SK-N-MC (cell line): ENCODE measurements at regions not wholly inside any gene's neighbourhood (a gene's known extent, or its start where the extent isn't known, plus 50 kb on each side); places are given as distances from the start of the nearest gene placed in this dataset.

Experiments
- DNase-seq: peaks from one replicate; pipeline ENCODE4 v3.0.0-alpha.2; 2011; ENCODE audit warnings: low read depth, low spot score
- H3K27ac ChIP-seq: fragments of 200-600 bp; sonication (generic); 2 replicates; pipeline ENCODE4 v1.5.1; 2016; ENCODE audit warnings: mixed run types
- H3K36me3 ChIP-seq: fragments of 200-600 bp; sonication (generic); 2 replicates; pipeline ENCODE4 v1.6.1; 2017; ENCODE audit warnings: antibody characterized with exemption, low read length, mixed read lengths; ENCODE audit not compliant: insufficient read depth
- H3K4me3 ChIP-seq: fragments of 200-600 bp; sonication (generic); 2 replicates; pipeline ENCODE4 v1.5.1; 2016
- H3K9ac ChIP-seq: fragments of 200-600 bp; sonication (generic); 2 replicates; pipeline ENCODE4 v1.8.0; 2017; ENCODE audit warnings: mixed run types, mixed read lengths; ENCODE audit not compliant: insufficient read length
- H3K9me3 ChIP-seq: fragments of 200-600 bp; sonication (generic); 2 replicates; pipeline ENCODE4 v1.6.1; 2017; ENCODE audit warnings: low read depth, mild to moderate bottlenecking, antibody characterized with exemption, low read length, moderate library complexity, mixed read lengths
- EZH2 ChIP-seq: fragments of 200-600 bp; sonication (generic); IDR thresholded peaks from one replicate; pipeline ENCODE4 v1.6.1; 2017; ENCODE audit warnings: antibody characterized with exemption
- FOXP2 ChIP-seq: optimal IDR thresholded peaks from 2 replicates; pipeline ENCODE3; 2011; ENCODE audit warnings: mild to moderate bottlenecking, moderate library complexity; ENCODE audit not compliant: insufficient read depth; ENCODE audit errors: extremely low read length, control extremely low read depth
- POLR2AphosphoS5 ChIP-seq: IDR thresholded peaks from 2 replicates; pipeline ENCODE4 v1.6.1; 2012; ENCODE audit warnings: mild to moderate bottlenecking, low read depth, low read length, borderline replicate concordance

DNA sequence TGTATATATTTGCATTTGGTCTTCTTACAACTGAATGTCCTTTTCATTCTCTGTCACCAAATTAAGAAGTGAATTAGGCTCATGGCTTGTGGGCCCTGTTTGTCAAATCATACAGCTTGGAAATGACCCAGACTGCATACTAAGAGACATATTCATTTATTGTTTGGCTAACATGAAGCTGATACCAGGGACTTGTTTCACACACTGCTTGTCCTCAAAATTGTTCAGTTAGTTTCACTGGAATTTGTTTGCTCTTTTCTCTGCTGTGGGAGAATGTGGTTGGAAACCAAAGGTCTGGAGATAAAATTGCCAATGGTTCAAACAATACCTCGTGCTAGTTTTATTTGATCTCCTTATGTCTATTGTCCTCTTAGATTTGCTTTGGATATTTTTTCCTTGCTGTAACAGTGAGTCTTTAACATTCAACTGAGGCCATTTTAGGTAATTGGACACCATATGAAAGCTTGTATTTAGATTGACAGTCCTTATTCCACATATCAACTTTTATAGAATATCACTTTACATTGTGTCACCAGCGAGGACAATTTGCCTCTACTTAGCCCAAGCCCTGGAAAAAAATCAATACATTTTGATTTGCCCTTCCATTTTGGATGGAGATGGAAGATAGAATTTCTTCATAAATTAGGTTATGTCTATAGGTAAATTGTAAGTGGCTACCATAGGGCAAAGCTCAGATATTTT is 144.3 kb upstream of the MTAP start:
- Histone ChIP-seq H3K4me3 (no peak overlapping the region), H3K36me3 (no peaks in the 10 kb centered on the region), H3K9me3 (no peaks in the 10 kb centered on the region; the same call in 1 of the 2 replicates), H3K9ac (no peak overlapping the region), H3K27ac (no peak overlapping the region)
- TF ChIP-seq EZH2, result no peak
- no peak for TF ChIP-seq POLR2AphosphoS5
- TF ChIP-seq FOXP2, result no peak
- no peak for DNase-seq

DNA sequence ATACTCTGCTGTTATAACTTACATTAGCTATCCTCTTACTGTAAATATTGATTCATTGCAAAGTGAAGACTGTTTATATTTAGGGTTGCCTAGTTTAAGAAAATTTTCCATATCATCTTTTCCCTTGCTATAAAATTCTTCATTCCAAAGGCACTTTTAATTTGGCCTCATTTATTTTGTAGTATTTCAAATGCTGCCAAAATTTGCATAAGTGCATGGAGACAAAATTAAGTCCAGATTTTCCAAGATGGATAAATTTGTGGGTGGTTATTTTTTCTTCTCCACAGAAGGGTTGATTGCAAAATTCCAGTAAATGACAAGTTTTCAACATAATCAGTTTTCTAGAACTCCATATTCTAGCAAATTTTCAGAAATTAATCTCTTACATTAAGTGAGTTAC is 141.5 kb upstream of the MTAP start:
- H3K4me3 ChIP-seq, result no peak overlapping the region
- peak; percentile 20 for DNase-seq
- no peaks in the 10 kb centered on the region for H3K36me3 ChIP-seq
- TF ChIP-seq POLR2AphosphoS5 (no peak), FOXP2 (no peak), EZH2 (no peak)
- peak overlapping the region; percentile 61; the same call in 1 of the 2 replicates for H3K27ac ChIP-seq
- H3K9me3 ChIP-seq, result no peaks in the 10 kb centered on the region; the same call in 1 of the 2 replicates
- no peak overlapping the region for H3K9ac ChIP-seq

DNA sequence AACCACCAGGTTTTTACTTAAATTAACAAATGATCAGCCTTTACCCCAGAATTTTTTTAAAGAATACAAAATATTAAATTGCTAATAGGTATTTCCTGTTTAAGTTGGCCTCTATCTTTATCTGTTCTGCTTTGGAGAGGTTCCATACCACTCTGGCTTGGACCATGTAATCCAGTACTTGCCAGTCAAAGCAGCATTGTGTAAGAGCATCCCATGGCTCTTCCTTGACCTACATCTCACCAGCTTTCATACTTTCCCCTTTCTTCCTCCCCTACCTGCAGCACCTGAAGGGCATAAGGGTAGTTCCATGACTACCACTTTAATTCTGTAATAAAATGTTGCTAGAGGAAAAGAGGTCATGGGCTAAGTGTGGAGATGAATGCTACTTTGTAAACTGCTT is 140.8 kb upstream of the MTAP start:
- H3K4me3 ChIP-seq, result no peak overlapping the region
- H3K9me3 ChIP-seq, result no peaks in the 10 kb centered on the region; the same call in 1 of the 2 replicates
- no peak for DNase-seq
- TF ChIP-seq POLR2AphosphoS5 (no peak), EZH2 (no peak), FOXP2 (no peak)
- peak overlapping the region; percentile 61; the same call in 1 of the 2 replicates for H3K27ac ChIP-seq
- no peaks in the 10 kb centered on the region for H3K36me3 ChIP-seq
- no peak overlapping the region for H3K9ac ChIP-seq

DNA sequence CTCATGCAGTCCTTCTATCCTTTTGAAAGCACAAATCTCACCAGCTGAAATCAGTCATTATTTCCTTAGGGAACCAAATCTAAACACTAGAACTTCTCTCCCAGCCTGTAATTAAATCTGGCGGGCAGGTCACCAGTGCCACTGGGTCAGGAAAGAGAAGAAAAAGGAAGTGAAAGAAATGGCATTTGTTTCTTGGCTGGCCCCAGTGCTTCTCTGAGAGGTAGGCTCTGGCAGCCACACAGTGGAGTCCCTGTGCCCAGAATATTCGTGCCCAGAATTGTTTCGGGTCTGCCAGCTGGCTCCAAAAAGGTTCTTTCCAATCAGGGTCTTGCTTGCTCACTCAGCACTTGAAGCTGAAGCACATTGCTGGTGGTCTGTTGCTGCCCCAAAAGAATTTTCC is 133.9 kb upstream of the MTAP start:
- no peak for DNase-seq
- Histone ChIP-seq H3K9ac (no peak overlapping the region), H3K4me3 (no peak overlapping the region), H3K27ac (no peak overlapping the region), H3K9me3 (no peaks in the 10 kb centered on the region), H3K36me3 (no peaks in the 10 kb centered on the region)
- TF ChIP-seq EZH2 (no peak), FOXP2 (no peak), POLR2AphosphoS5 (no peak)

DNA sequence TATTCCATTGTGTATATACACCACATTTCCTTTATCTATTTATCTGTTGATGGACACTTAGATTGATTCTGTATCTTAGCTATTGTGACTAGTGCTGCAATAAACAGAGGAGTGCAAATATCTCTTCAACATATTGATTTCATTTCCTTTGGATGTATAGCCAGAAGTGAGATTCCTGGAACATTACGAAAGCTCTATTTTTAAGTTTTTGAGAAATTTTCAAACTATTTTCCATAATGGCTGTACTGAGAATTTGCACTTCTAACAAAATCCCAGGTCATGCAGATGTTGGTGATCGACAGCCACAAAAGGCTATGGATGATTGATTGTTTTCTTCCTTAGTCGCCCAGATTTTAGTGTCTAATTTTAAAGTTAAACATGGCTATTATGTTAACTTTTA is 132.7 kb upstream of the MTAP start:
- no peak for TF ChIP-seq FOXP2
- TF ChIP-seq POLR2AphosphoS5, result no peak
- Histone ChIP-seq H3K4me3 (no peak overlapping the region), H3K27ac (no peak overlapping the region), H3K9ac (no peak overlapping the region), H3K9me3 (no peaks in the 10 kb centered on the region), H3K36me3 (no peaks in the 10 kb centered on the region)
- DNase-seq, result no peak

DNA sequence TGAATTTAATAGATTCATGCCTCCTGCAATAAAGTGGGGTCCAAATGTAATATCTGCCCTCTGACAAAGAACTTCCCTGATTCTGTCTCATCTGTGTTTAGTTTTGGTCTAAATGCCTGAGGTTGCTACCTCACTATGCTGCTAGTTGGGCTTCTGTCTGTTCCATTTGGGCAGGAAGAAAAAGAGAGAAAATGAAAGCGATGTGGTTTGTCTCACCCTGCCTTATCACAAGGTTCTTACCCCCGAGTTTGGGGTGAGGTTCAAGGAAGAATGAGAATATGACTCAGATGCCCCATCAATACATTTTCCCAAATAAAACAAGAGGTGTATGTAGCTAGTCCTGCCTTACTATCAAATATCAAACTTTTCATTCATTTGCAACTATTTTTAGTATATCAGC is 132.1 kb upstream of the MTAP start:
- no peak for DNase-seq
- H3K4me3 ChIP-seq, result no peak overlapping the region
- no peaks in the 10 kb centered on the region for H3K9me3 ChIP-seq
- no peak overlapping the region for H3K27ac ChIP-seq
- no peaks in the 10 kb centered on the region for H3K36me3 ChIP-seq
- H3K9ac ChIP-seq, result no peak overlapping the region
- TF ChIP-seq FOXP2 (no peak), POLR2AphosphoS5 (no peak), EZH2 (no peak)

DNA sequence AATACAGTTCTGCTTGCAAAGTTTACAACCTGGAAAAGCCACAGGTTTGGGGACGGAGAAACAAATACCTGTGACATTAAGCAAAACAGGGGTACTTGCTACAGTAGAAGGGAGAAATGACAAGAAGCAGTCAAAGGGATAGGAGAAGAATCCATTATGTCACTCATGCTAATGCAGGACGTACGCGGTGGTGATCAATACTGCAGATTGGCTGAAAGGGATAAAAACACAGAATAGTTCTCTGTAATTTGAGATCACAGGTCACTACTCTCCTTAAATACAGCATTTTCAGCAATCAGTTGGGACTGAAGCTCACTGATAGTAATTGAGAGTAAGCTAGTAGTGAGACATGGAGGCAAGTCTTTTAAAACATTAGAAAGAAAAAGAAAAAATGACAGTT is 130.3 kb upstream of the MTAP start:
- Histone ChIP-seq H3K9me3 (no peaks in the 10 kb centered on the region), H3K9ac (no peak overlapping the region), H3K4me3 (no peak overlapping the region), H3K36me3 (no peaks in the 10 kb centered on the region), H3K27ac (no peak overlapping the region)
- no peak for TF ChIP-seq FOXP2
- no peak for TF ChIP-seq EZH2
- no peak for TF ChIP-seq POLR2AphosphoS5
- DNase-seq, result no peak

DNA sequence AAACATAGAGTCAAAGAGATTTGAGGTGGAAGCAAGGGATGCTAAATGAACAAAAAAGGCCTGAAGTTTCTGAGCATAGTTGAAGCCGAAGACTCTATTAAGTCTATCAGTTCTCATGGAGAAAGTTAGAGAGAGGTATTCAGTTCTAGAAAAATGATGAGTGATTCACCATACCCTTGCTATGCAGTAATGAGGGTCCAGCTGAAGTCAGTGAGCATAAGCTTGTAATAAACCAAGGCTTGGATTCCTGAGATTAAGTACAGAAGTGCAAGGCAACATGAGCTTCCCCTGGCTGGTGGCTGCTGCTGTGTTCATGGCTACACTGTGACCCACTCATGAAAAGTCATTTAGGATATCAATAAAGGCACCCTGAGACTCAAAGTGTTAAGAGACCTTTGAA is 129.7 kb upstream of the MTAP start:
- no peaks in the 10 kb centered on the region for H3K9me3 ChIP-seq
- no peak overlapping the region for H3K9ac ChIP-seq
- no peak overlapping the region for H3K4me3 ChIP-seq
- no peak for DNase-seq
- TF ChIP-seq EZH2 (no peak), FOXP2 (no peak), POLR2AphosphoS5 (no peak)
- H3K27ac ChIP-seq, result no peak overlapping the region
- no peaks in the 10 kb centered on the region for H3K36me3 ChIP-seq

DNA sequence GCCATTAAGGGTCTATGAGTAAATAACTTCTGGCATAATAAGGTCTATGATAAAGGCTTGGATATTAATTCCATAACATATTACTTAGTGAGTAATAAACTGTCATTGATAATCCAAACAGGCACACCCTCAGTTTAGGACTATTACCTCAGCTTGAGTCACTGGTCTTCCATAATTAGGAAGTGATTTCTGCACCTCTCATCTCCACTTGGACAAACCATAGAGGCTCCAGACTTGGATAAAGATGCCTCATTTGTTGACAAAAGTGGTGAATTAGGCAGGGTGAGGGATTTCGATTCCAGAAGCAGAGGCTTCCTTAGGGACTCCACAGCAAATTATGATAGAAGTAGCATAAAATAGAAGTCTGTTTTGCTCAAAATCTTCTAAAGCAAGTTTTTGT is 127.5 kb upstream of the MTAP start:
- Histone ChIP-seq H3K9ac (no peak overlapping the region), H3K27ac (no peak overlapping the region), H3K9me3 (no peaks in the 10 kb centered on the region), H3K36me3 (no peaks in the 10 kb centered on the region), H3K4me3 (no peak overlapping the region)
- TF ChIP-seq EZH2 (no peak), FOXP2 (no peak), POLR2AphosphoS5 (no peak)
- no peak for DNase-seq
